SU-DHL-6 (cell line): ENCODE measurements at regions not wholly inside any gene's neighbourhood (a gene's known extent, or its start where the extent isn't known, plus 50 kb on each side); places are given as distances from the start of the nearest gene placed in this dataset.

ENCODE experiments used
- EZH2phosphoT487 ChIP-seq: fragments of 200-600 bp; sonication (generic), shearing (Covaris generic); conservative IDR thresholded peaks from 2 replicates; pipeline ENCODE4 v1.6.1; 2018; ENCODE audit warnings: mild to moderate bottlenecking, antibody characterized with exemption, low read length, moderate library complexity, mixed read lengths
- TF ChIP-seq, protein P1 (sequence below): fragments of 200-600 bp; sonication (generic); IDR thresholded peaks from one replicate; pipeline ENCODE4 v1.5.1; 2017; ENCODE audit warnings: antibody characterized with exemption, mild to moderate bottlenecking, low read length, moderate library complexity; ENCODE audit not compliant: insufficient read depth, poor library complexity, severe bottlenecking

DNA sequence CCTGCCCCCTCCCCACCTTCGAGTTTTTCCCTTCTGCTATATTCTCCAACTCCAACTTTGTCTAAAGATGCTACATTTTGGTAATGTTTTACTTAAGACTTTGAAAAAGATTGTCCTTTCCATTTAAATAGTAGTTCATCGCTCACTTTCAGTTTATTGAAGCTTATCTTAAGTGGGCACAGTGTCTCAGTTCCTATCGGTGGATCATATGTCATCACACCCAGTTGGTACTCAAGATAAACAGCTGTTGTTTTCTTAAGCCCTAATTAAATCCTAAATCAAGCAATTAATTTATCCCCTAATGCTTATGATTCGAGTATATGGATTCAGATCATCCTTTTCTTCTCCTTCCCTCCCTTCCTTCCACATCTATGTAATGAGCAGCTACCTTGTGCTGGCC is 210.7 kb downstream of the TLE3 start:
- TF ChIP-seq, protein P1, sequence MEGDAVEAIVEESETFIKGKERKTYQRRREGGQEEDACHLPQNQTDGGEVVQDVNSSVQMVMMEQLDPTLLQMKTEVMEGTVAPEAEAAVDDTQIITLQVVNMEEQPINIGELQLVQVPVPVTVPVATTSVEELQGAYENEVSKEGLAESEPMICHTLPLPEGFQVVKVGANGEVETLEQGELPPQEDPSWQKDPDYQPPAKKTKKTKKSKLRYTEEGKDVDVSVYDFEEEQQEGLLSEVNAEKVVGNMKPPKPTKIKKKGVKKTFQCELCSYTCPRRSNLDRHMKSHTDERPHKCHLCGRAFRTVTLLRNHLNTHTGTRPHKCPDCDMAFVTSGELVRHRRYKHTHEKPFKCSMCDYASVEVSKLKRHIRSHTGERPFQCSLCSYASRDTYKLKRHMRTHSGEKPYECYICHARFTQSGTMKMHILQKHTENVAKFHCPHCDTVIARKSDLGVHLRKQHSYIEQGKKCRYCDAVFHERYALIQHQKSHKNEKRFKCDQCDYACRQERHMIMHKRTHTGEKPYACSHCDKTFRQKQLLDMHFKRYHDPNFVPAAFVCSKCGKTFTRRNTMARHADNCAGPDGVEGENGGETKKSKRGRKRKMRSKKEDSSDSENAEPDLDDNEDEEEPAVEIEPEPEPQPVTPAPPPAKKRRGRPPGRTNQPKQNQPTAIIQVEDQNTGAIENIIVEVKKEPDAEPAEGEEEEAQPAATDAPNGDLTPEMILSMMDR = no peak
- TF ChIP-seq EZH2phosphoT487 = no peak
